GM18907 (cell line): ENCODE measurements at regions not wholly inside any gene's neighbourhood (a gene's known extent, or its start where the extent isn't known, plus 50 kb on each side); places are given as distances from the start of the nearest gene placed in this dataset.

Source experiments
- ATAC-seq: cut with Tn5 transposase; IDR thresholded peaks from one replicate; pipeline ENCODE4 v1.9.1; 2021; ENCODE audit warnings: mild to moderate bottlenecking, moderate library complexity; ENCODE audit not compliant: unreplicated experiment

- no peak for ATAC-seq
Observed at GRCh38 chr13:97057176-97057575, 62.9 kb upstream of the OXGR1 start.

GRCh38 chr13:97058391-97058790 lies 64.1 kb upstream of the OXGR1 start:
- ATAC-seq: no peak

GRCh38 chr13:97058926-97059325 lies 64.7 kb upstream of the OXGR1 start:
- no peak for ATAC-seq

GRCh38 chr13:97067017-97067895 lies 73.0 kb upstream of the OXGR1 start:
- no peak for ATAC-seq

- ATAC-seq: no peak
Observed at GRCh38 chr13:97068151-97068550, 73.9 kb upstream of the OXGR1 start.

- no peak for ATAC-seq
Observed at GRCh38 chr13:97069050-97069815, 75.0 kb upstream of the OXGR1 start.

GRCh38 chr13:97072297-97072696 lies 78.0 kb upstream of the OXGR1 start:
- ATAC-seq: no peak

GRCh38 chr13:97074618-97075017 lies 80.3 kb upstream of the OXGR1 start:
- no peak for ATAC-seq

- ATAC-seq: no peak
Observed at GRCh38 chr13:97076898-97077297, 82.6 kb upstream of the OXGR1 start.

GRCh38 chr13:97077341-97077740 lies 83.1 kb upstream of the OXGR1 start:
- no peak for ATAC-seq

- ATAC-seq: no peak
Observed at GRCh38 chr13:97079726-97080125, 85.5 kb upstream of the OXGR1 start.

- no peak for ATAC-seq
Observed at GRCh38 chr13:97082461-97083207, 88.4 kb upstream of the OXGR1 start.

- no peak for ATAC-seq
Observed at GRCh38 chr13:97091196-97091595, 96.9 kb upstream of the OXGR1 start.

GRCh38 chr13:97100821-97101220 lies 106.5 kb upstream of the OXGR1 start:
- no peak for ATAC-seq

- ATAC-seq: no peak
Observed at GRCh38 chr13:97101912-97102708, 107.8 kb upstream of the OXGR1 start.

GRCh38 chr13:97106323-97106722 lies 112.0 kb upstream of the OXGR1 start:
- ATAC-seq: no peak

GRCh38 chr13:97107815-97108529 lies 113.7 kb upstream of the OXGR1 start:
- ATAC-seq: no peak

- no peak for ATAC-seq
Observed at GRCh38 chr13:97108530-97108900, 113.6 kb upstream of the MBNL2 start.

GRCh38 chr13:97109256-97109655 lies 112.9 kb upstream of the MBNL2 start:
- ATAC-seq: no peak
